ENCODE measurements at regions not wholly inside any gene's neighbourhood (a gene's known extent, or its start where the extent isn't known, plus 50 kb on each side); places are given as distances from the start of the nearest gene placed in this dataset.

DNA sequence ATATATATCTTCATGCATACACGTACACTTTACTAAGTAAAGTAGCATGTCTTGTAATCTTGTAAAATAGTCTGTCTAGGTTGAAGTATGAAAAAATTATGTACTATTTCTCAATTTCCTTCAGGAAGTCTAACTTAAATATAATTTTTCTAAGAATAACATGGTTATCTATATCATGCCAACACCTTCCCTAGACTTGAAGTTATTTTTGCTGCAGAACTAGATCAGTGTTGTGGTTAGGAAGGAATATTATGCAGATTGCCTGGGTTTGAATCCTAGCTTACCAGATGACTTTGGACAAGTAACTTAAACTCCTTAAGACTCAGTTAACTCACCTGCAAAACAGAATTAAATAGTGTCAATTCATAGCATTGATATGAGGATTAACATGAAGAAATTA is 142.2 kb upstream of the SEMA3A start:
- Mint-ChIP-seq H3K9me3 (no peaks in the 10 kb centered on the region), H3K4me3 (no peak overlapping the region), H3K27me3 (ENCODE audit: low read depth) (no peaks in the 10 kb centered on the region), H3K27ac (no peak overlapping the region), H3K36me3 (ENCODE audit: low read depth) (no peaks in the 10 kb centered on the region), H3K4me1 (peaks cover 24% of the 10 kb centered on the region)
- TF ChIP-seq, protein P1, sequence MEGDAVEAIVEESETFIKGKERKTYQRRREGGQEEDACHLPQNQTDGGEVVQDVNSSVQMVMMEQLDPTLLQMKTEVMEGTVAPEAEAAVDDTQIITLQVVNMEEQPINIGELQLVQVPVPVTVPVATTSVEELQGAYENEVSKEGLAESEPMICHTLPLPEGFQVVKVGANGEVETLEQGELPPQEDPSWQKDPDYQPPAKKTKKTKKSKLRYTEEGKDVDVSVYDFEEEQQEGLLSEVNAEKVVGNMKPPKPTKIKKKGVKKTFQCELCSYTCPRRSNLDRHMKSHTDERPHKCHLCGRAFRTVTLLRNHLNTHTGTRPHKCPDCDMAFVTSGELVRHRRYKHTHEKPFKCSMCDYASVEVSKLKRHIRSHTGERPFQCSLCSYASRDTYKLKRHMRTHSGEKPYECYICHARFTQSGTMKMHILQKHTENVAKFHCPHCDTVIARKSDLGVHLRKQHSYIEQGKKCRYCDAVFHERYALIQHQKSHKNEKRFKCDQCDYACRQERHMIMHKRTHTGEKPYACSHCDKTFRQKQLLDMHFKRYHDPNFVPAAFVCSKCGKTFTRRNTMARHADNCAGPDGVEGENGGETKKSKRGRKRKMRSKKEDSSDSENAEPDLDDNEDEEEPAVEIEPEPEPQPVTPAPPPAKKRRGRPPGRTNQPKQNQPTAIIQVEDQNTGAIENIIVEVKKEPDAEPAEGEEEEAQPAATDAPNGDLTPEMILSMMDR (IDR thresholded peaks at IDR 0.05; ENCODE audit: unreplicated experiment in 3 of 3), result no peak

DNA sequence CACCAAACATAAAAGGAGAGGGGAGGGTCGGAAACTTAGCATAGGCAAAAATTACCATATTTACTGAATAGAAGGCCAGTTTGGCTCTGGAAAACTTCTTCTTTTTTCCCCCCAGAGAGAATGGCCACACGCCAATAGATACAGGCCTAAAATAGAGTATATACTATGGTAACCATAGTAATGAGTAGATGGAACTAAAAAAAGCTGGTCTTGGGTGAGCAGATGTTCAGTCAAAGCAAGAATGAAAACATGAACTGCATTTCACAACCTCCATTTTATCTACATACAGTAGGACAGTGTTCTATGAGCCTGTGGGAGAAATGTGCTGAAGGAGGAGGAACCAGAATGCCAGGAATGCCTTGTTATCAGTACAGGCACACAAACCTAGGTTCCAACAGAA is 141.7 kb upstream of the SEMA3A start:
- H3K4me1 Mint-ChIP-seq, result peaks cover 29% of the 10 kb centered on the region
- no peaks in the 10 kb centered on the region for H3K9me3 Mint-ChIP-seq
- H3K36me3 Mint-ChIP-seq (ENCODE audit: low read depth), result no peaks in the 10 kb centered on the region
- no peaks in the 10 kb centered on the region for H3K27me3 Mint-ChIP-seq (ENCODE audit: low read depth)
- H3K4me3 Mint-ChIP-seq, result no peak overlapping the region
- TF ChIP-seq, protein P1 (IDR thresholded peaks at IDR 0.05; ENCODE audit: unreplicated experiment in 3 of 3), result no peak
- H3K27ac Mint-ChIP-seq, result no peak overlapping the region

DNA sequence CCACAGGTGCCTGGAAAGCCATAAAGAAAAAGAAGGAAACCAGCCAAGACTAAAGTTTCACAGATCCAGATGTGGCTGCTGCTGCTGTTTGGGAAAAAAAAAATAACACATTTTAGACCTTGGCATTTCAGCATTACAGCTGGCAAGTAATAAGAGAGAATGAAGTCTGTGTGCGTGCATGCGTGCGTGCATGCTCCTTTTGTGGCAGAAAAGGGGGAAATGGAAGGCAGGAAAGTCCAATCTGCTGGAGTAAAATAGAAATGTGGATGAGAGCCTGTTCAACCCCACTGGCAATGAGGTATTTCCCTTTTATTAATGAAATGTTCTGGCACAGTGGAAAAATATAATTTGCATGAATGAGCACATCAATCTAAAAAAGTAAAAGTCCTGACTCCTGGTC is 137.0 kb upstream of the SEMA3A start:
- Mint-ChIP-seq H3K27me3 (ENCODE audit: low read depth) (no peaks in the 10 kb centered on the region), H3K4me1 (peaks cover 17% of the 10 kb centered on the region), H3K27ac (peak overlapping the region; percentile 8 to 71 (median 53)), H3K36me3 (ENCODE audit: low read depth) (no peaks in the 10 kb centered on the region), H3K4me3 (no peak overlapping the region), H3K9me3 (no peaks in the 10 kb centered on the region)
- TF ChIP-seq, protein P1 (IDR thresholded peaks at IDR 0.05; ENCODE audit: unreplicated experiment in 3 of 3), result no peak

DNA sequence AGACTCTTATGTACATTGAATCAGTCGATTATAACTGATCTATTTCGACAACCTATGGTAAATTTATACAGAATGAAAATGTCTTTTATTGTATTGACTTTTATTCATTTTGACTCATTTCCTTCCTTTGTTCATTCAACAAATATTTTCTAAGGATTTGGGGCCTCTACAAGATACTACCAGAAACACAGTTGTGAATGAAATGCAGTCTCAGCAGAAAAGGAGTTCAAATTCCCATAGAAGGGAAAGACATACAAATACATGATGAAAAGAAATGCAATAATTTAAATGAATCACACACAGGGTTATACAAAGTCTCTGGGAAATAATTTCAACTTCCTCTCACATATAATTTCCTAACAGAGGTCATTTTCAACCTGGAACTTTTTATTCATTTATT is 134.0 kb upstream of the SEMA3A start:
- Mint-ChIP-seq H3K4me1 (peaks cover 9% of the 10 kb centered on the region), H3K9me3 (no peaks in the 10 kb centered on the region), H3K27me3 (ENCODE audit: low read depth) (no peaks in the 10 kb centered on the region), H3K4me3 (no peak overlapping the region), H3K27ac (no peak overlapping the region), H3K36me3 (ENCODE audit: low read depth) (no peaks in the 10 kb centered on the region)
- TF ChIP-seq, protein P1 (IDR thresholded peaks at IDR 0.05; ENCODE audit: unreplicated experiment in 3 of 3), result no peak

DNA sequence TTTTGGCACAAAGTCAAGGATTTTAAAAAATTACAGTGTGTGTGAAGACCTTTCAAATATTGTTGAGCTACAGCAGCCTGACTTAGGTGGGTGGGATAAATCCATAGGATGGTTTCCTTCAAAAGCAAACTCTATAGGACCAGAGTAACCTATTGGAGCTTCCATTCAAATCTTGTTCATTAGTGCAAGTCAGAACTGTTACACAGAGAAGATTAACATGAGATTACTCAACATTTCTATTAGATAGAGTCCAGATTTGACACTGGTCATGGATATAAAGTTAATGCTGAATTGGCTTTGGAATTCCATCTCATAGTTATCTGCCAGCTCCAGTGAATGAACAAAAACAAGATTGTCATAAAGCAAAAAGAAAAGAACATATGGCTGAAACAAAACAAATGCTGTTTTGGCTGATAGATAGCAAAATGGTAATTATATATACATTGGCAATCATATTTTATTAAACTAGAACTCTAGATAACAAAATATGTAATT is 129.6 kb upstream of the SEMA3A start:
- no peaks in the 10 kb centered on the region for H3K9me3 Mint-ChIP-seq
- no peak overlapping the region for H3K4me3 Mint-ChIP-seq
- TF ChIP-seq, protein P1 (IDR thresholded peaks at IDR 0.05; ENCODE audit: unreplicated experiment in 3 of 3), result no peak
- no peaks in the 10 kb centered on the region for H3K27me3 Mint-ChIP-seq (ENCODE audit: low read depth)
- no peaks in the 10 kb centered on the region for H3K4me1 Mint-ChIP-seq
- no peak overlapping the region for H3K27ac Mint-ChIP-seq
- no peaks in the 10 kb centered on the region for H3K36me3 Mint-ChIP-seq (ENCODE audit: low read depth)

DNA sequence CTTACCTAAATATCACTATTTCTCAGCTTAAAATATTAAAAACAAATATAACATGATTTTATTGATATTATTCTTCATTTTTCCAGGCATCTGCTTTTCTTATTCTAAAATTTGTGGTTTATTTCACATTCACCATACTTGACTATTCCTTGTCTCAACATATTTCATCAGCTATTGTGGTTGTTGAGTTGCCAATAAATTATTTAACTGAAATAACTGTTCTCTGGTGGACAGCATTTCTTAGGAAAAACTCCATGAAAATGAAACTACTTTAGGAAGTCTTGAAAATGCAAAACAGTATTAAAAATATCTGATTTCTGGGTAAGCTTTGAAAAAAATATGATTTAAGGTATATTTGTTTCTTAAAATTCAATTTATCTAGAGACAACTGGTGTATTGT is 122.9 kb upstream of the SEMA3A start:
- Mint-ChIP-seq H3K27ac (no peak overlapping the region), H3K4me3 (no peak overlapping the region), H3K27me3 (ENCODE audit: low read depth) (no peaks in the 10 kb centered on the region), H3K4me1 (no peaks in the 10 kb centered on the region), H3K9me3 (no peaks in the 10 kb centered on the region), H3K36me3 (ENCODE audit: low read depth) (no peaks in the 10 kb centered on the region)
- TF ChIP-seq, protein P1 (IDR thresholded peaks at IDR 0.05; ENCODE audit: unreplicated experiment in 3 of 3), result no peak

All from nephron (organoid).